GM12878 (cell line): ENCODE measurements at regions not wholly inside any gene's neighbourhood (a gene's known extent, or its start where the extent isn't known, plus 50 kb on each side); places are given as distances from the start of the nearest gene placed in this dataset.
A peak's percentile ranks its signal among the peaks of the same experiment; 100 is the strongest.

Source experiments
- ATAC-seq: fragments of 200-7000 bp; cut with Tn5 transposase; 3 replicates; pipeline ENCODE4 v1.9.1; 2020; ENCODE audit warnings: mild to moderate bottlenecking, moderate library complexity
- BruUV-seq: library from RNA; stranded (reverse); fragments of 400-500 nt; replicated peaks from 2 replicates; lab custom pipeline; 2021; lab: Mats Ljungman, UMichigan
- CTCF ChIA-PET: fragments of 300-600 bp; sonication (Branson Sonifier 250); formaldehyde crosslinking; extraction: SDS; loops from one replicate; lab custom pipeline; 2021; ENCODE audit warnings: inconsistent platforms; lab: Yijun Ruan, JAX
- POLR2A ChIA-PET: fragments of 350-600 bp; formaldehyde crosslinking; extraction: SDS; loops from one replicate; lab custom pipeline; 2021; ENCODE audit warnings: inconsistent platforms; lab: Charles Lee
- RAD21 ChIA-PET: fragments of 300-600 bp; sonication (Branson Sonifier 250); formaldehyde crosslinking; loops from one replicate; lab custom pipeline; 2023; ENCODE audit warnings: antibody characterized with exemption; ENCODE audit not compliant: unreplicated experiment; lab: Charles Lee
- SMC1A ChIA-PET: fragments of 300-600 bp; sonication (Branson Sonifier 250); formaldehyde crosslinking; loops from one replicate; lab custom pipeline; 2023; ENCODE audit not compliant: unreplicated experiment, uncharacterized antibody; lab: Charles Lee
- DNase-seq: peaks from one replicate; pipeline ENCODE4 v3.0.0-alpha.2; 2011; ENCODE audit warnings: low read depth, low spot score
- FAIRE-seq: peaks from 3 replicates; lab custom pipeline; 2011; peaks lifted over from hg19 to GRCh38; lab: Jason Lieb, UNC
- H2AFZ ChIP-seq: 2 replicates; pipeline ENCODE4 v1.6.0; 2011; ENCODE audit warnings: low read depth, low read length, control low read depth; ENCODE audit not compliant: control insufficient read depth
- H3K27ac ChIP-seq: 2 replicates; pipeline ENCODE4 v1.5.1; 2011; ENCODE audit warnings: control low read depth; ENCODE audit not compliant: control insufficient read depth, insufficient read depth
- H3K27me3 ChIP-seq, 2 experiments: replicated peaks in 1 of 2; 2 replicates each; pipeline versions ENCODE4 v1.6.0 to v1.6.1; 2011; ENCODE audit warnings: low read length in 1 of 2; ENCODE audit not compliant: control insufficient read depth in 2 of 2, insufficient read depth in 2 of 2
- H3K36me3 ChIP-seq, 2 experiments: 2 replicates each; pipeline ENCODE4 v1.5.1; 2011; ENCODE audit warnings: low read length in 1 of 2; ENCODE audit not compliant: control insufficient read depth in 2 of 2, insufficient read depth in 2 of 2
- H3K4me1 ChIP-seq: 2 replicates; pipeline ENCODE4 v1.6.1; 2011; ENCODE audit warnings: mild to moderate bottlenecking, low read length, moderate library complexity, mixed read lengths; ENCODE audit not compliant: control insufficient read depth, insufficient read depth
- H3K4me2 ChIP-seq: 2 replicates; pipeline ENCODE4 v1.6.0; 2011; ENCODE audit warnings: control low read depth; ENCODE audit not compliant: control insufficient read depth, insufficient read depth
- H3K4me3 ChIP-seq: fragments of 200-600 bp; sonication (generic); 2 replicates; pipeline ENCODE4 v1.5.1; 2016
- H3K79me2 ChIP-seq: 2 replicates; pipeline ENCODE4 v1.6.0; 2011; ENCODE audit warnings: low read length; ENCODE audit not compliant: control insufficient read depth, insufficient read depth
- H3K9ac ChIP-seq: 2 replicates; pipeline ENCODE4 v1.8.0; 2011; ENCODE audit warnings: low read length, control low read depth, mixed read lengths; ENCODE audit not compliant: control insufficient read depth, insufficient read depth
- H3K9me3 ChIP-seq: replicated peaks from 3 replicates; pipeline ENCODE4 v1.5.1; 2011; ENCODE audit warnings: mild to moderate bottlenecking, low read length; ENCODE audit not compliant: control insufficient read depth, insufficient read depth
- H4K20me1 ChIP-seq: 2 replicates; pipeline ENCODE4 v1.6.0; 2011; ENCODE audit not compliant: control insufficient read depth, insufficient read depth
- NRF1 ChIP-seq: conservative IDR thresholded peaks from 2 replicates; pipeline ENCODE4 v1.6.1; 2011; ENCODE audit warnings: mild to moderate bottlenecking, low read depth, low read length, improper control_type of control experiment
- RUNX3 ChIP-seq: IDR thresholded peaks from 2 replicates; pipeline ENCODE4 v1.6.1; 2012; ENCODE audit warnings: low read length, inconsistent platforms
- SIN3A ChIP-seq: IDR thresholded peaks from 2 replicates; pipeline ENCODE4 v1.6.1; 2012; ENCODE audit warnings: low read depth, low read length, improper control_type of control experiment
- SMAD1 ChIP-seq: fragments of 450-650 bp; IDR thresholded peaks from 2 replicates; pipeline ENCODE4 v1.6.1; 2018; ENCODE audit warnings: mild to moderate bottlenecking, low read depth; ENCODE audit not compliant: partially characterized antibody
- SPI1 ChIP-seq: IDR thresholded peaks from 2 replicates; pipeline ENCODE4 v1.6.1; 2011; ENCODE audit warnings: low read depth, mild to moderate bottlenecking, low read length, moderate library complexity, borderline replicate concordance; ENCODE audit not compliant: insufficient read depth
- TBL1XR1 ChIP-seq: IDR thresholded peaks from 2 replicates; pipeline ENCODE4 v1.6.1; 2012; ENCODE audit warnings: low read depth, low read length, improper control_type of control experiment
- WRNIP1 ChIP-seq: IDR thresholded peaks from 2 replicates; pipeline ENCODE4 v1.6.1; 2011; ENCODE audit warnings: low read depth, low read length, improper control_type of control experiment, borderline replicate concordance
- WGBS: methylation state at CpG from one replicate; pipeline ENCODE4 v1.1.6; 2016; ENCODE audit warnings: low lambda C conversion rate; ENCODE audit not compliant: insufficient replicate concordance, insufficient coverage; ENCODE audit errors: missing lambda C conversion rate; 5-methylcytosine and 5-hydroxymethylcytosine counted together
- in situ Hi-C: fragments of 300-500 bp; cut with MboI; formaldehyde crosslinking; loops from 9 replicates; pipeline ENCODE4 v1.14.3; 2018; ENCODE audit warnings: mixed read lengths
- intact Hi-C: fragments of 100-400 bp; cut with micrococcal nuclease; formaldehyde crosslinking; loops from one replicate; pipeline ENCODE4 v1.14.2; 2022; ENCODE audit not compliant: unreplicated experiment
- TF ChIP-seq, protein P1 (sequence below): fragments of 450-650 bp; IDR thresholded peaks from 2 replicates; pipeline ENCODE4 v1.6.1; 2017; ENCODE audit warnings: borderline replicate concordance

DNA sequence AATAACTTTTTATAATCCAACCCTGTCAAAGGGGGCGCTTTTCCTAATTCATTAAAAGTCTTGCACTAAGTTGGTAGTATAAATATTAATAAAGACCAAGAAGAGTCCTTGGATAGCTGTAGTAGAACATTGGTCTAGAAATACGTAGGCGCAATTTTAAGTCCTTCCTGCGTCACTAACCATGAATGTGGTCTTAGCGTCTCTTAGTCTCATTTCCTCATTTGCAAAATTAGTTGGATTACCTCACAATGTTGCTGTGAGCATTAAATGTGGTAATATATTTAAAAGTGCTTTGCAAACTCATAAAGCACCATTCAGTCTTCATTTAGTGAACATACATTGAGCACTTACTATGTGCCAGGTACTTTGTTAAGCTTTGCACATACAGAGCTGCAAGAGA, 149.7 kb downstream of the AEBP2 start:
- no peak for DNase-seq
- 35% methylated on average over 5 of the region's 5 CpGs for WGBS
- Histone ChIP-seq H3K27me3 (no peaks in the 10 kb centered on the region), H3K4me1 (no peaks in the 10 kb centered on the region), H3K79me2 (no peaks in the 10 kb centered on the region)
- in situ Hi-C loops: no loop called here
- no peak for TF ChIP-seq RUNX3
- TF ChIP-seq SPI1: peak; percentile 53
- TF ChIP-seq, all 136 proteins: peak for 1
- RAD21 ChIA-PET: no interaction called here
- H3K9me3 ChIP-seq: peaks cover 2% of the 10 kb centered on the region; the same call in 1 of the 3 replicates
- intact Hi-C loops: no loop called here
- H3K4me2 ChIP-seq: no peak overlapping the region
- BruUV-seq: no TSS peak
- POLR2A ChIA-PET: interaction anchor here (0.6 kb wide), 1 partner anchor 921 kb away, joined by 5 read pairs; no protein-coding TSS in a partner anchor
- CTCF ChIA-PET: interaction anchor here (0.6 kb wide), 1 partner anchor 12 kb away, joined by 3 read pairs; no protein-coding TSS in a partner anchor
- H2AFZ ChIP-seq: no peak overlapping the region
- no peak overlapping the region for H3K4me3 ChIP-seq
- FAIRE-seq (no peak), ATAC-seq (no peak)
- SMC1A ChIA-PET: no interaction called here
- H4K20me1 ChIP-seq: no peaks in the 10 kb centered on the region
- no peaks in the 10 kb centered on the region for H3K36me3 ChIP-seq
- H3K27ac ChIP-seq: no peak overlapping the region
- H3K9ac ChIP-seq: no peak overlapping the region

DNA sequence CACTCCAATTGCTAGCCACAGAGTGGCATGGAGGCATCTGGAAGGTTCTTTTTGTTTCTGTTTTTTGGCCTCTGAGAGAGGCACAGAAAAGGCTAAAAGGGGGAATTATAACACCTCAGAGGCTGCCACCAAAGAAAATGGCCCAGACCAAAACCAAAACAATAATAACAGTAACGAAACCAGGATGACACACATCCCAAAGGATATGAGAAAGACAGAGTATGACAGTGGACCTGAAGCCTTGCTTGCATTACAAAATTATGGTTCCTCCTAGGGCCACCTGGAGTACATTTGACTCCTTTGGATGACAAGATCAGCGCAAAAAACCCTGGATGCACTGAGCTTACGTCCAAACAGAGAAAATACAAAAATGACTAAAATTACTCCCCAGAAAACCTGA, 152.7 kb downstream of the AEBP2 start:
- Histone ChIP-seq H2AFZ (no peak overlapping the region), H3K27me3 (no peaks in the 10 kb centered on the region), H4K20me1 (no peaks in the 10 kb centered on the region), H3K4me3 (no peak overlapping the region), H3K4me1 (no peaks in the 10 kb centered on the region), H3K79me2 (no peaks in the 10 kb centered on the region), H3K27ac (no peak overlapping the region), H3K9ac (no peak overlapping the region)
- intact Hi-C loops: no loop called here
- ChIA-PET RAD21 (no interaction called here), CTCF (interaction anchor here (0.7 kb wide), 1 partner anchor 42 kb away, joined by 3 read pairs; no protein-coding TSS in a partner anchor)
- in situ Hi-C loops: no loop called here
- no peak for FAIRE-seq
- BruUV-seq: no TSS peak
- no peak for TF ChIP-seq NRF1
- TF ChIP-seq WRNIP1: no peak
- TF ChIP-seq SIN3A: no peak
- no peak for TF ChIP-seq SMAD1
- TF ChIP-seq, protein P1, sequence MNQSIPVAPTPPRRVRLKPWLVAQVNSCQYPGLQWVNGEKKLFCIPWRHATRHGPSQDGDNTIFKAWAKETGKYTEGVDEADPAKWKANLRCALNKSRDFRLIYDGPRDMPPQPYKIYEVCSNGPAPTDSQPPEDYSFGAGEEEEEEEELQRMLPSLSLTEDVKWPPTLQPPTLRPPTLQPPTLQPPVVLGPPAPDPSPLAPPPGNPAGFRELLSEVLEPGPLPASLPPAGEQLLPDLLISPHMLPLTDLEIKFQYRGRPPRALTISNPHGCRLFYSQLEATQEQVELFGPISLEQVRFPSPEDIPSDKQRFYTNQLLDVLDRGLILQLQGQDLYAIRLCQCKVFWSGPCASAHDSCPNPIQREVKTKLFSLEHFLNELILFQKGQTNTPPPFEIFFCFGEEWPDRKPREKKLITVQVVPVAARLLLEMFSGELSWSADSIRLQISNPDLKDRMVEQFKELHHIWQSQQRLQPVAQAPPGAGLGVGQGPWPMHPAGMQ: no peak
- no peak for TF ChIP-seq TBL1XR1
- TF ChIP-seq, all 136 proteins: peak for 0
- 65% methylated on average over 3 of the region's 3 CpGs for WGBS
- ChIA-PET POLR2A (no interaction called here), SMC1A (no interaction called here)
- ATAC-seq (no peak), DNase-seq (no peak)
- Histone ChIP-seq H3K4me2 (no peak overlapping the region), H3K9me3 (no peaks in the 10 kb centered on the region), H3K36me3 (no peaks in the 10 kb centered on the region)
